HCT116 (cell line): ENCODE measurements at regions not wholly inside any gene's neighbourhood (a gene's known extent, or its start where the extent isn't known, plus 50 kb on each side); places are given as distances from the start of the nearest gene placed in this dataset.

Experiments used
- ATAC-seq: fragments of 200-7000 bp; cut with Tn5 transposase; 2 replicates; pipeline ENCODE4 v1.9.1; 2020; ENCODE audit warnings: mild to moderate bottlenecking, moderate library complexity
- BruUV-seq: library from RNA; stranded (reverse); fragments of 400-500 nt; replicated peaks from 2 replicates; lab custom pipeline; 2021; lab: Mats Ljungman, UMichigan
- CTCF ChIA-PET: fragments of 300-600 bp; sonication (Branson Sonifier 250); formaldehyde crosslinking; loops from one replicate; lab custom pipeline; 2021; ENCODE audit warnings: antibody characterized with exemption; lab: Charles Lee
- POLR2A ChIA-PET: fragments of 300-600, 350-600 bp; sonication (Branson Sonifier 250); formaldehyde crosslinking; loops from one replicate; lab custom pipeline; 2021; ENCODE audit warnings: antibody characterized with exemption; lab: Charles Lee
- RAD21 ChIA-PET, 2 experiments: fragments of 300-600 bp; sonication (Branson Sonifier 250); formaldehyde crosslinking; loops; one replicate each; lab custom pipeline; 2023; ENCODE audit warnings: low total read pairs in 2 of 2; ENCODE audit not compliant: uncharacterized antibody in 2 of 2, unreplicated experiment in 2 of 2, low non-redundant PET in 1 of 2; lab: Charles Lee
- DNase-seq: peaks from one replicate; pipeline ENCODE4 v3.0.0-alpha.2; 2010; ENCODE audit warnings: low read depth, low spot score
- H2AFZ ChIP-seq: fragments of 200-600 bp; shearing (Covaris generic), sonication (generic); 2 replicates; pipeline ENCODE4 v1.6.1; 2017; ENCODE audit warnings: low read depth, mixed run types, mixed read lengths, antibody characterized with exemption, low read length; ENCODE audit not compliant: poor library complexity, severe bottlenecking
- H3K27ac ChIP-seq: 2 replicates; pipeline ENCODE4 v1.5.1; 2012; ENCODE audit warnings: low read depth, low read length
- H3K27me3 ChIP-seq: fragments of 200-600 bp; sonication (generic); 2 replicates; pipeline ENCODE4 v1.6.1; 2016; ENCODE audit warnings: mixed run types, low read length, mixed read lengths; ENCODE audit not compliant: insufficient read depth
- H3K36me3 ChIP-seq, 2 experiments: fragments of 200-500 bp in 1 of 2; fragments of 200-600 bp in 1 of 2; sonication (Bioruptor generic) in 1 of 2; sonication (generic) in 1 of 2; 2 replicates each; pipeline versions ENCODE4 v1.5.1 to v1.6.1; 2014 to 2016; ENCODE audit warnings: low read length in 2 of 2, inconsistent platforms in 1 of 2, mixed read lengths in 1 of 2, mixed run types in 1 of 2; ENCODE audit not compliant: insufficient read depth in 2 of 2, control insufficient read depth in 1 of 2
- H3K4me1 ChIP-seq, 2 experiments: fragments of 200-600 bp in 1 of 2; sonication (generic) in 1 of 2; 2 replicates each; pipeline versions ENCODE4 v1.5.1 to v1.6.1; 2012 to 2017; ENCODE audit warnings: low read length in 2 of 2, inconsistent platforms in 1 of 2, mild to moderate bottlenecking in 1 of 2, mixed read lengths in 1 of 2, mixed run types in 1 of 2, moderate library complexity in 1 of 2; ENCODE audit not compliant: insufficient read depth in 2 of 2, control insufficient read depth in 1 of 2
- H3K4me2 ChIP-seq: fragments of 200-600 bp; sonication (generic); 2 replicates; pipeline ENCODE4 v1.6.1; 2017; ENCODE audit warnings: mixed run types, low read length, mixed read lengths
- H3K4me3 ChIP-seq, 2 experiments: fragments of 200-600 bp in 1 of 2; sonication (generic) in 1 of 2; replicated peaks in 1 of 2; 2 replicates each; pipeline ENCODE4 v1.5.1; 2011 to 2016; ENCODE audit warnings: low read length in 2 of 2, control low read depth in 1 of 2, low read depth in 1 of 2, mild to moderate bottlenecking in 1 of 2, mixed read lengths in 1 of 2, mixed run types in 1 of 2
- H3K79me2 ChIP-seq: fragments of 200-600 bp; sonication (generic); 2 replicates; pipeline ENCODE4 v1.6.1; 2017; ENCODE audit warnings: mild to moderate bottlenecking, mixed run types, low read length, moderate library complexity, mixed read lengths; ENCODE audit not compliant: insufficient read depth
- H3K9ac ChIP-seq: fragments of 200-600 bp; sonication (generic); 2 replicates; pipeline ENCODE4 v1.6.1; 2016; ENCODE audit warnings: low read length, mixed read lengths
- H3K9me2 ChIP-seq: fragments of 200-600 bp; sonication (generic), shearing (Covaris generic); 2 replicates; pipeline ENCODE4 v1.6.1; 2017; ENCODE audit warnings: mixed run types, mild to moderate bottlenecking, moderate library complexity; ENCODE audit not compliant: insufficient read depth
- H3K9me3 ChIP-seq, 2 experiments: fragments of 200-500 bp in 1 of 2; fragments of 200-600 bp in 1 of 2; sonication (Bioruptor generic) in 1 of 2; sonication (generic) in 1 of 2; 2 replicates each; pipeline ENCODE4 v1.6.1; 2014 to 2017; ENCODE audit warnings: low read length in 2 of 2, mixed read lengths in 2 of 2, inconsistent platforms in 1 of 2, low read depth in 1 of 2, mild to moderate bottlenecking in 1 of 2, mixed run types in 1 of 2, moderate library complexity in 1 of 2; ENCODE audit not compliant: control insufficient read depth in 1 of 2, insufficient read depth in 1 of 2
- H4K20me1 ChIP-seq: fragments of 200-600 bp; sonication (generic), shearing (Covaris generic); 2 replicates; pipeline ENCODE4 v1.6.1; 2017; ENCODE audit warnings: mixed run types, mild to moderate bottlenecking, moderate library complexity; ENCODE audit not compliant: insufficient read depth
- CBX3 ChIP-seq: IDR thresholded peaks from 2 replicates; pipeline ENCODE4 v1.6.1; 2012; ENCODE audit warnings: low read depth
- EGR1 ChIP-seq: IDR thresholded peaks from 2 replicates; pipeline ENCODE4 v1.6.1; 2012; ENCODE audit warnings: low read depth
- EZH2 ChIP-seq: fragments of 200-600 bp; sonication (generic); IDR thresholded peaks from 2 replicates; pipeline ENCODE4 v1.6.1; 2017; ENCODE audit warnings: antibody characterized with exemption, mixed run types
- FOSL1 ChIP-seq: IDR thresholded peaks from 2 replicates; pipeline ENCODE4 v1.6.1; 2012; ENCODE audit warnings: low read depth
- JUND ChIP-seq: IDR thresholded peaks from 2 replicates; pipeline ENCODE4 v1.6.1; 2012
- POLR2A ChIP-seq: IDR thresholded peaks from 2 replicates; pipeline ENCODE4 v1.7.0; 2011; ENCODE audit warnings: borderline replicate concordance; ENCODE audit not compliant: insufficient read depth, insufficient read length; ENCODE audit errors: extremely low read depth
- POLR2AphosphoS5 ChIP-seq: IDR thresholded peaks from 2 replicates; pipeline ENCODE4 v1.6.1; 2011; ENCODE audit warnings: mild to moderate bottlenecking, low read depth, low read length, moderate library complexity
- SIN3A ChIP-seq: IDR thresholded peaks from 2 replicates; pipeline ENCODE4 v1.6.1; 2012; ENCODE audit warnings: low read depth
- SP1 ChIP-seq: IDR thresholded peaks from 2 replicates; pipeline ENCODE4 v1.6.1; 2012; ENCODE audit warnings: low read depth
- TCF7L2 ChIP-seq: IDR thresholded peaks from 2 replicates; pipeline ENCODE4 v1.7.0; 2011; ENCODE audit warnings: borderline replicate concordance, inconsistent platforms; ENCODE audit not compliant: insufficient read depth, insufficient read length; ENCODE audit errors: extremely low read depth
- YY1 ChIP-seq: IDR thresholded peaks from 2 replicates; pipeline ENCODE4 v1.6.1; 2011; ENCODE audit warnings: low read length, low read depth, moderate library complexity, mild to moderate bottlenecking; ENCODE audit not compliant: insufficient replicate concordance; ENCODE audit errors: extremely low read depth
- ZFX ChIP-seq: fragments of 450-650 bp; IDR thresholded peaks from 2 replicates; pipeline ENCODE4 v1.6.1; 2017
- intact Hi-C: fragments of 100-400 bp; cut with micrococcal nuclease; formaldehyde crosslinking; loops from 2 replicates; pipeline ENCODE4 v1.10.0; 2022
- TF ChIP-seq, protein P1 (sequence below): IDR thresholded peaks from 2 replicates; pipeline ENCODE4 v1.6.1; 2012

GRCh38 chr1:2860476-2861142 is 59.1 kb upstream of the TTC34 start:
- no peak overlapping the region for H3K4me2 ChIP-seq
- H3K9ac ChIP-seq = no peak overlapping the region
- DNase-seq (no peak), ATAC-seq (no peak)
- H3K36me3 ChIP-seq = no peaks in the 10 kb centered on the region
- CTCF ChIA-PET = no interaction called here
- BruUV-seq = no TSS peak
- no peak overlapping the region for H2AFZ ChIP-seq
- 0 out of 2 replicates have a peak, but pooled peaks cover 3% of the 10 kb centered on the region for H3K27me3 ChIP-seq
- H3K4me1 ChIP-seq = no peaks in the 10 kb centered on the region
- H4K20me1 ChIP-seq = no peaks in the 10 kb centered on the region
- H3K9me2 ChIP-seq = no peaks in the 10 kb centered on the region
- no peaks in the 10 kb centered on the region for H3K9me3 ChIP-seq
- POLR2A ChIA-PET = no interaction called here
- H3K79me2 ChIP-seq = no peaks in the 10 kb centered on the region
- no peak overlapping the region for H3K4me3 ChIP-seq
- intact Hi-C loops = no loop called here
- RAD21 ChIA-PET = no interaction called here
- H3K27ac ChIP-seq = no peak overlapping the region
- TF ChIP-seq JUND = no peak
- no peak for TF ChIP-seq SIN3A
- no peak for TF ChIP-seq ZFX
- no peak for TF ChIP-seq FOSL1
- TF ChIP-seq, protein P1, sequence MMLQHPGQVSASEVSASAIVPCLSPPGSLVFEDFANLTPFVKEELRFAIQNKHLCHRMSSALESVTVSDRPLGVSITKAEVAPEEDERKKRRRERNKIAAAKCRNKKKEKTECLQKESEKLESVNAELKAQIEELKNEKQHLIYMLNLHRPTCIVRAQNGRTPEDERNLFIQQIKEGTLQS = no peak
- TF ChIP-seq EZH2 = no peak
- TF ChIP-seq TCF7L2 = no peak
- no peak for TF ChIP-seq POLR2AphosphoS5
- no peak for TF ChIP-seq EGR1
- TF ChIP-seq SP1 = no peak

- Histone ChIP-seq H4K20me1 (no peaks in the 10 kb centered on the region), H3K9me2 (no peaks in the 10 kb centered on the region), H3K4me2 (no peak overlapping the region), H3K9ac (no peak overlapping the region), H3K79me2 (no peaks in the 10 kb centered on the region), H3K4me1 (no peaks in the 10 kb centered on the region), H3K9me3 (no peaks in the 10 kb centered on the region), H3K36me3 (no peaks in the 10 kb centered on the region), H3K4me3 (no peak overlapping the region), H3K27ac (no peak overlapping the region), H2AFZ (no peak overlapping the region), H3K27me3 (0 out of 2 replicates have a peak, but pooled peaks cover 3% of the 10 kb centered on the region)
- TF ChIP-seq YY1 (no peak), POLR2A (no peak), CBX3 (no peak), EGR1 (no peak), FOSL1 (no peak)
- ATAC-seq = no peak
- CTCF ChIA-PET = no interaction called here
- POLR2A ChIA-PET = no interaction called here
- BruUV-seq = no TSS peak
- DNase-seq = no peak
- intact Hi-C loops = no loop called here
- RAD21 ChIA-PET = no interaction called here
Observed at GRCh38 chr1:2861143-2861987, 59.9 kb upstream of the TTC34 start.
